Gastroesophageal sphincter (tissue), 3 donors: ENCODE measurements at regions not wholly inside any gene's neighbourhood (a gene's known extent, or its start where the extent isn't known, plus 50 kb on each side); places are given as distances from the start of the nearest gene placed in this dataset.

Experiments
- CTCF ChIP-seq, 4 experiments: fragments of 200-600 bp in 2 of 4; fragments of 450-650 bp in 2 of 4; sonication (generic) in 1 of 4; IDR thresholded peaks; one replicate each; pipeline ENCODE4 v1.5.1; 2017 to 2019; ENCODE audit warnings: antibody characterized with exemption in 4 of 4, mild to moderate bottlenecking in 2 of 4, moderate library complexity in 2 of 4
- EP300 ChIP-seq: sonication (generic); formaldehyde crosslinking; IDR thresholded peaks from one replicate; pipeline ENCODE4 v1.6.1; 2017; ENCODE audit warnings: antibody characterized with exemption, mild to moderate bottlenecking
- POLR2A ChIP-seq, 2 donors: fragments of 450-650 bp; IDR thresholded peaks; one replicate each; pipeline ENCODE4 v1.6.1; 2017; ENCODE audit warnings: antibody characterized with exemption in 2 of 2, mild to moderate bottlenecking in 2 of 2, moderate library complexity in 1 of 2

- no peak for TF ChIP-seq CTCF (IDR thresholded peaks at IDR 0.05)
- TF ChIP-seq EP300 = no peak
- no peak for TF ChIP-seq POLR2A (IDR thresholded peaks at IDR 0.05)
Observed at GRCh38 chr6:102701019-102701418, 1307.5 kb downstream of the GRIK2 start.
